ENCODE measurements at regions not wholly inside any gene's neighbourhood (a gene's known extent, or its start where the extent isn't known, plus 50 kb on each side); places are given as distances from the start of the nearest gene placed in this dataset.

DNA sequence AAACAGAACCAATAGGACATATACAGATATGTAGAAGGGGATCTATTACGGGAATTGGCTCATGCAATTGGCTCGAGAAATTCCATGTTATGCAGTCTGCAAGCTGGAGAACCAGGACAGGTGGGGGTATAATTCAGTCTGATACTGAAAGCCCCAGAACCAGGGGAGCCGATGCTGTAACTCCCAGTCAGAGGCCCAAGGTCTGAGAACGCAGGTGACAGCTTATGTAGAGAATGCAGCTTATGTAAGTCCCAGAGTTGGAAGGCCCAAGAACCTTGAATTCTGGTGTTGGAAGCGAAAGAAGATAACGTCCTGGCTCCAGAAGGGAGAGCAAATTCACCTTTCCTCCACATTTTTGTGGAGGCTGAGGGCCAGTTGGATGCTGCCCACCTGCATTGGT, 62.7 kb downstream of the CCNL1 start:
- Histone ChIP-seq H3K4me1 (ENCODE audit: low read depth) (peaks cover 80% of the 10 kb centered on the region), H3K9me3 (ENCODE audit: low read depth) (no peaks in the 10 kb centered on the region), H3K4me3 (no peak overlapping the region), H3K27ac (peak overlapping the region; percentile 94), H3K36me3 (no peaks in the 10 kb centered on the region), H3K27me3 (no peaks in the 10 kb centered on the region)
- DNase-seq (ENCODE audit: low read depth in 1 of 2, low spot score in 1 of 2), result no peak
- TF ChIP-seq, protein P1, sequence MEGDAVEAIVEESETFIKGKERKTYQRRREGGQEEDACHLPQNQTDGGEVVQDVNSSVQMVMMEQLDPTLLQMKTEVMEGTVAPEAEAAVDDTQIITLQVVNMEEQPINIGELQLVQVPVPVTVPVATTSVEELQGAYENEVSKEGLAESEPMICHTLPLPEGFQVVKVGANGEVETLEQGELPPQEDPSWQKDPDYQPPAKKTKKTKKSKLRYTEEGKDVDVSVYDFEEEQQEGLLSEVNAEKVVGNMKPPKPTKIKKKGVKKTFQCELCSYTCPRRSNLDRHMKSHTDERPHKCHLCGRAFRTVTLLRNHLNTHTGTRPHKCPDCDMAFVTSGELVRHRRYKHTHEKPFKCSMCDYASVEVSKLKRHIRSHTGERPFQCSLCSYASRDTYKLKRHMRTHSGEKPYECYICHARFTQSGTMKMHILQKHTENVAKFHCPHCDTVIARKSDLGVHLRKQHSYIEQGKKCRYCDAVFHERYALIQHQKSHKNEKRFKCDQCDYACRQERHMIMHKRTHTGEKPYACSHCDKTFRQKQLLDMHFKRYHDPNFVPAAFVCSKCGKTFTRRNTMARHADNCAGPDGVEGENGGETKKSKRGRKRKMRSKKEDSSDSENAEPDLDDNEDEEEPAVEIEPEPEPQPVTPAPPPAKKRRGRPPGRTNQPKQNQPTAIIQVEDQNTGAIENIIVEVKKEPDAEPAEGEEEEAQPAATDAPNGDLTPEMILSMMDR (IDR thresholded peaks at IDR 0.05; ENCODE audit: low read depth, low read length), result no peak

DNA sequence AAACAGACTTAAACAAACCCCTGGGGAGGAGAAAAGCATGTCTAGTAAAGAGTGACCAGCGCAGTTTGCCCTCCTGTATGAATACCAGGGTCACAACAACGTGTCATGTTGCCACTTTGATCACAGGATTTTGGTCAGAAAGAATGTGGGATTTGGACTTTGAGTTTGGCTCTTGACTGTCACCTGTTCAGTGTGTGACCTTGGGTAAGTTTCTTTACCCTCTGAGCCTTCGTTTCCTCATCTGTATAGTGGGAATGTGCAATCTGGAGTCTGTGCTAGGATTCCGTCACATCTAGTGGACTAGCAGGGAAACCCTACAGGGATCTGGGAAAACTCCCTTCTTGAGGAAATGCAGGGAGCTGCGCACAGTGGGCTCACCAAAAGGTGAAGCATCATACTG, 63.6 kb downstream of the CCNL1 start:
- TF ChIP-seq, protein P1 (IDR thresholded peaks at IDR 0.05; ENCODE audit: low read depth, low read length), result no peak
- Histone ChIP-seq H3K27ac (no peak overlapping the region), H3K4me1 (ENCODE audit: low read depth) (peaks cover 81% of the 10 kb centered on the region), H3K9me3 (ENCODE audit: low read depth) (no peaks in the 10 kb centered on the region), H3K36me3 (no peaks in the 10 kb centered on the region), H3K27me3 (no peaks in the 10 kb centered on the region), H3K4me3 (no peak overlapping the region)
- no peak for DNase-seq (ENCODE audit: low read depth in 1 of 2, low spot score in 1 of 2)
